ENCODE measurements at regions not wholly inside any gene's neighbourhood (a gene's known extent, or its start where the extent isn't known, plus 50 kb on each side); places are given as distances from the start of the nearest gene placed in this dataset.

DNA sequence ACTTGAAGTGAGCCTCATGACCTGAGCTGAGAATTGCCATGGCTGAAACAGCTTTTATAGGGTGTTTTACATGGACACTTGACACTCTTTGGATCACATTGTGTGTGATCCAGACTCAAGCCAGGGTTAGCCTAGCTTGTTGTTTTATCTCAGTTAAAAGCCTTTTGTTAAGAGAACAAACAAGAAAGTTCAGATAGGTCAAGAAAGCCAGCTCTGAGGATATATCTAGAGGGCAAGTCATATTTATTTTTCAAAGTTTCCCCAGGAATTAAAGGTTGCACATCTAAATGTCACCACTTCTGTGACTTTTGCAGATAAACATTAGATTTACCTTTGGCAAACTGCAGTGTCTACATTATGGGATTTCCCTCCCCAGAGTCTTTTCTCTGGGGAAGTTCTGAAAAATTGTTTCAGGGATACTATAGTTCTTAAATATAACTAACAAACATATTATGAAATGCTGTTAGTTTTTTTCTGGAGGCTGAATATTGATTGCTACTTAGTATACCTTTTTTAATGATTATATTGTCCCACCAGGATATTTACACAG, 134.5 kb downstream of the C9orf152 start:
- no peaks in the 10 kb centered on the region for H3K27me3 ChIP-seq (ENCODE audit: control insufficient read depth in 1 of 2, insufficient read depth in 2 of 2, low read length in 2 of 2)
- H3K4me3 ChIP-seq (ENCODE audit: low read depth in 1 of 2, low read length in 2 of 2), result no peak overlapping the region
- H3K36me3 ChIP-seq (ENCODE audit: insufficient read depth, low read length), result no peaks in the 10 kb centered on the region
- no peak overlapping the region for H3K27ac ChIP-seq (ENCODE audit: low read depth, low read length)
- peaks cover 8% of the 10 kb centered on the region for H3K4me1 ChIP-seq (ENCODE audit: insufficient read depth, low read length)
- no peak overlapping the region for H3K9ac ChIP-seq (ENCODE audit: low read length)
- H3K9me3 ChIP-seq (ENCODE audit: low read length), result no peaks in the 10 kb centered on the region

DNA sequence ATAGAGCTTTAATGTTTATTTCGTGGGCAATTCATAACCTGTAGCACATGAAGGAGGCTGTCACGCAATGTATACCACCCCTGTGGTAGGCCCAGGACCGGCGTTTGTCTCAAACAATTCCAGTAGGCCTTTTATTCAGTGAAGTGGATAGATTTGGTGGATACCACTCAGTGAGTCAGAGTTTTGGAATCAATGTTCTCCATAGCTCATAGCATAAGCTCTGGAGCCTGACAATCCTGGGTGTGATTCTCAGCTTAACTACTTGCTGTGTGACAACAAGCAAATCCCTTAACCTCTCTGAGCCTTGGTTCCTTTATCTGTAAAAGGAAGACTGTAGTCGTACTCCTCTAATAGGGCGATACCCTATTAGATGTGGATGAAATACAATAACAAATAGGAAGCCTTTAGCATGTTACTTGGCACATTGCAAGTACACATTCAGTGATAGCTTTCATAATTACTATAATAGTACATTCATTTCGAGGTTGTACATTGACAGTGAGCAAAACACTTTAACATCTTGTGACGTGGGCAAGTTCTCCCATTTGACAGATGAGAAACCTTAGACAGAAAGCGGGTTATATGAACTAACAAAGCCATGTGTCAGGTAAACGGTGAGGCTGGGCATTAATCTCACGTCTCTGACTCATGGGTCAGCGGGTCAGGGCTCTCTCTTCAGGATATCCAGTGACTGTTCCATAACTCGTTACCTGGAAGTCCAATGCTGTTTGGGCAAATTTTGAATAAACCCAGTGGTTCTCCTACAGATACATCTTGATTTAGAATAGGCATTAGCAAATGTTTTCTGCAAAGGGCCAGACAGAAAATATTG, 130.8 kb downstream of the C9orf152 start:
- Histone ChIP-seq H3K27ac (ENCODE audit: low read depth, low read length) (no peak overlapping the region), H3K9ac (ENCODE audit: low read length) (no peak overlapping the region), H3K9me3 (ENCODE audit: low read length) (no peaks in the 10 kb centered on the region), H3K4me1 (ENCODE audit: insufficient read depth, low read length) (peaks cover 12% of the 10 kb centered on the region), H3K36me3 (ENCODE audit: insufficient read depth, low read length) (no peaks in the 10 kb centered on the region), H3K4me3 (ENCODE audit: low read depth in 1 of 2, low read length in 2 of 2) (no peak overlapping the region), H3K27me3 (ENCODE audit: control insufficient read depth in 1 of 2, insufficient read depth in 2 of 2, low read length in 2 of 2) (no peaks in the 10 kb centered on the region)

DNA sequence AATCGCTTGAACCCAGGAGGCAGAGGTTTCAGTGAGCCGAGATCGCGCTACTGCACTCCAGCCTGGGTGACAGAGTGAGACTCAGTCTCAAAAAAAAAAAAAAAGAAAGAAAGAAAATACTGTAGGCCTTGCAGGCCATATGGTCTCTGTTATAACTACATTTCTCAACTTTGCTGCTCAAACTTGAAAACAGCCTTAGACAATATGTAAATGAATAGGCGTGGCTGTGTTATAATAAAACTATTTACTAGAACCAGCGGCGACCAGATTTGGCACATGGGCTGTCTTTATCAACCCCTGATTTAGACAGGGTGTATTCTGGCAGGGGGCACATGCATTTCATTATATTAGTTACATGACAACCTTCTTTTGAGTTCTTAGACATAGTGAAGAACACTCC, 130.0 kb downstream of the C9orf152 start:
- Histone ChIP-seq H3K9me3 (ENCODE audit: low read length) (no peaks in the 10 kb centered on the region), H3K9ac (ENCODE audit: low read length) (no peak overlapping the region), H3K36me3 (ENCODE audit: insufficient read depth, low read length) (no peaks in the 10 kb centered on the region), H3K27ac (ENCODE audit: low read depth, low read length) (no peak overlapping the region), H3K4me1 (ENCODE audit: insufficient read depth, low read length) (peaks cover 12% of the 10 kb centered on the region), H3K27me3 (ENCODE audit: control insufficient read depth in 1 of 2, insufficient read depth in 2 of 2, low read length in 2 of 2) (no peaks in the 10 kb centered on the region), H3K4me3 (ENCODE audit: low read depth in 1 of 2, low read length in 2 of 2) (no peak overlapping the region)

DNA sequence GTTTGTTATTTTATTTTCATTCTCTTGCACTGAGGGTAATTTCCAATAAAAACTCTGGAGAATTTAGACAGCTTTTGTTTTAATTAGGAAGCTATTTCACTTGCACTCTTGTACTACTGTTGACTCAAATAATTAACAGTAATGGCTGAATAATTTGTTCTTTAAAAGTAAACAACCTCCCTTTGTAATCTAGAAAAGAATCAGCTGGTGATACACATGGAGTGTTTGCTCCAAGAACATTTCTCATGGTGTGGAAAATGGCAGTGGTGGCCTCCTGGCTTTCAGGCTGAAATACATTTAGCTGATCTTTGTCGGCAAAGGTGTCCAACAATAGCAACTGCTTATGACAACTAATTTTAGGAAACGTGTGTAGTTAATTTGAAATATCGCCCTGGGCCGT, 129.4 kb downstream of the C9orf152 start:
- Histone ChIP-seq H3K27me3 (ENCODE audit: control insufficient read depth in 1 of 2, insufficient read depth in 2 of 2, low read length in 2 of 2) (no peaks in the 10 kb centered on the region), H3K4me1 (ENCODE audit: insufficient read depth, low read length) (peaks cover 13% of the 10 kb centered on the region), H3K27ac (ENCODE audit: low read depth, low read length) (no peak overlapping the region), H3K4me3 (ENCODE audit: low read depth in 1 of 2, low read length in 2 of 2) (no peak overlapping the region), H3K36me3 (ENCODE audit: insufficient read depth, low read length) (no peaks in the 10 kb centered on the region), H3K9ac (ENCODE audit: low read length) (no peak overlapping the region), H3K9me3 (ENCODE audit: low read length) (no peaks in the 10 kb centered on the region)

DNA sequence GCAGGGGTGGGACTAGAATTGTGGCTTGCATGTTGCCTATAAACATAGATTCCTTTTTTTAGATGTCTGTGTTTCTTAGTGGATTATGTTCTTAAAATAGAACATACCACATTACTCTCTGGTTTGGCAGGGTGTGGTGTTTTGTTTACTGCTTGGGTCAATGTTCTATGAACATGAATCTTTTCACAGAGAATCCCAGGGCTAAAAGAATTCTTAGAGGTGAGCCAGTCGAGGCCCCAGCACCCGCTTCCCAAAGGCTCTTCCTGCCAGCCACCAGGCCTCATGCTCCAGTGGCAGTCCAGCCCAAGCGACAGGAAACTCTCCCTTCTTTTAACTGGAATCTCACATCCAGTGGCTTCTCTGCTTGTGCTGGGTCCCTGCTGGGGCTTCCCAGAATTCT, 126.6 kb downstream of the C9orf152 start:
- no peak overlapping the region for H3K9ac ChIP-seq (ENCODE audit: low read length)
- H3K36me3 ChIP-seq (ENCODE audit: insufficient read depth, low read length), result no peaks in the 10 kb centered on the region
- H3K4me1 ChIP-seq (ENCODE audit: insufficient read depth, low read length), result peaks cover 16% of the 10 kb centered on the region
- no peak overlapping the region for H3K27ac ChIP-seq (ENCODE audit: low read depth, low read length)
- no peaks in the 10 kb centered on the region for H3K9me3 ChIP-seq (ENCODE audit: low read length)
- no peaks in the 10 kb centered on the region for H3K27me3 ChIP-seq (ENCODE audit: control insufficient read depth in 1 of 2, insufficient read depth in 2 of 2, low read length in 2 of 2)
- no peak overlapping the region for H3K4me3 ChIP-seq (ENCODE audit: low read depth in 1 of 2, low read length in 2 of 2)

DNA sequence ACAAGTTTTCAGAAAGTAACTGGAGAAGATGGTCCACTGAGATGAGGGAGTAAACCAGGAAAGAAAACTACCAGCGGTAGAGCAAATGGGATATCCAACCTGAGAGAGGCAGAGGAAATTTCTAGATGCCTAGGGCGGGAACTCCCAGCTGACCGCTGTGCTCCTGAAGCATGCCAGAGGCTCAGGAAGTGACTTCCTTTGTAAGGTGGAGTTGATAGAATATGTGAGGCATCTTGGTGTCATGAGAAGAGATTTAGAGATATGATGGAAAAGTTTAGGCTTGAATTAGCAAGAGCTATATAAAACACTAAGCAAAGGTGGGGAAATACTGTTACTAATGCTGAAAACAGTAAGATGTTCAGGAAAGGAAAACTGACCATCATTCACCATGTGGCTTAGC, 124.1 kb downstream of the C9orf152 start:
- Histone ChIP-seq H3K4me3 (ENCODE audit: low read depth in 1 of 2, low read length in 2 of 2) (no peak overlapping the region), H3K4me1 (ENCODE audit: insufficient read depth, low read length) (peaks cover 16% of the 10 kb centered on the region), H3K36me3 (ENCODE audit: insufficient read depth, low read length) (no peaks in the 10 kb centered on the region), H3K27me3 (ENCODE audit: control insufficient read depth in 1 of 2, insufficient read depth in 2 of 2, low read length in 2 of 2) (no peaks in the 10 kb centered on the region), H3K9me3 (ENCODE audit: low read length) (no peaks in the 10 kb centered on the region), H3K27ac (ENCODE audit: low read depth, low read length) (no peak overlapping the region), H3K9ac (ENCODE audit: low read length) (no peak overlapping the region)

DNA sequence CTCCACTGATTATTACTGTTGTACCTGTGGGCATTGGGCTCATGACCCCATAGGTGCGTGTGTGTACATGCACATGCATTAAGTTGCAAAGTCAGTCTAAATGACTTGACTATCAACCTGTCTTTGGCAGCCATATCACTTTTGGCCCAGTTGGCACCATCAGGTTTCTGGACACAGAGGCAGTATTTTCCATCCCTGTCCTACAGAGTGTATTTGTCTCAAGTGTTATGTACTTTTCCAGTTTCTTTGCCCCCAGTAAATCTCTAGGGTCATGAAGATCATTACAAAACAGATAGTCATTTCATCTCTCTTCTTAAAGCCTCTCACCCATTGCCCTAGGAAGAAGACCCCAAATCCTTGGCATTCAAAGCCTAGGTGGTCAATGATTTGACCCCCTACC, 121.4 kb downstream of the C9orf152 start:
- Histone ChIP-seq H3K9me3 (ENCODE audit: low read length) (no peaks in the 10 kb centered on the region), H3K27me3 (ENCODE audit: control insufficient read depth in 1 of 2, insufficient read depth in 2 of 2, low read length in 2 of 2) (no peaks in the 10 kb centered on the region), H3K4me3 (ENCODE audit: low read depth in 1 of 2, low read length in 2 of 2) (no peak overlapping the region), H3K36me3 (ENCODE audit: insufficient read depth, low read length) (no peaks in the 10 kb centered on the region), H3K9ac (ENCODE audit: low read length) (no peak overlapping the region), H3K27ac (ENCODE audit: low read depth, low read length) (no peak overlapping the region), H3K4me1 (ENCODE audit: insufficient read depth, low read length) (peaks cover 9% of the 10 kb centered on the region)

DNA sequence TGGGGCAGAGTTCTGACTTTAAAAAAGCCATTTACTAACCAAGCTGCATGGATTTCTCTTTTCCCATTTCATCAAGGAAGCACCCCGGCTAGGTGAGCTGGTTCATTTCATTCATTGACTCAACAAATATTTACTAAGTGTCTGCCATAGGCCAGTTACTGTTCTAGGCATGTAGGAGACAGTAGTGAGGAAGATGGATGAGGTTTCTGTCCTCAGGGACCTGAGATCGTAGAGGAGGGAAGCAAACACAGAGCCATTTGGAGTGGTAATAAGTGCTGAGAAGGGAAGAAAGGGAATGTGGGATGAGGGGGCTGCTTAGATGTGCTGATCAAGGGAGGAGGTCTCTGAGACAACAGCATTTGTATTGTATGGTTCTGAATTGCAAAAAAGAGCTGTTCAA, 120.4 kb downstream of the C9orf152 start:
- H3K9me3 ChIP-seq (ENCODE audit: low read length), result no peaks in the 10 kb centered on the region
- no peak overlapping the region for H3K27ac ChIP-seq (ENCODE audit: low read depth, low read length)
- H3K36me3 ChIP-seq (ENCODE audit: insufficient read depth, low read length), result no peaks in the 10 kb centered on the region
- H3K4me3 ChIP-seq (ENCODE audit: low read depth in 1 of 2, low read length in 2 of 2), result no peak overlapping the region
- no peaks in the 10 kb centered on the region for H3K27me3 ChIP-seq (ENCODE audit: control insufficient read depth in 1 of 2, insufficient read depth in 2 of 2, low read length in 2 of 2)
- no peak overlapping the region for H3K9ac ChIP-seq (ENCODE audit: low read length)
- peaks cover 4% of the 10 kb centered on the region for H3K4me1 ChIP-seq (ENCODE audit: insufficient read depth, low read length)

DNA sequence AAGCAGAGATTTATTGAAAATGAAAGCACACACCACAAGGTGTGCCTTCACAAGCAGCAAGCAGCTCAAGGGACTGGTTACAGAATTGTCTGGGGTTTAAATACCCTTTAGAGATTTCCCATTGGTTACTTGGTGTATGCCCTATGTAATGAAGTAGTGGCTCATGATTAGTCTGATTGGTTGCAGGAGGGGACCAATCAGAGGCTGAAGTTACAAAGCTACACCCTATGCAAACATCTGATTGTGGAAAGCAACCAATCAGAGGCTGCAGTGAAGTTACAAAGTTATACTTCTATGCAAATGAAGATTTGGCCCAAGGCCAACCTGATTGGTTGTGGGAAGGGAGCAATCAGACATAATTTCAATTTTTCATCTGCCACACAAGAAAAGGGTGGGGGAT, 119.9 kb downstream of the C9orf152 start:
- no peaks in the 10 kb centered on the region for H3K9me3 ChIP-seq (ENCODE audit: low read length)
- no peaks in the 10 kb centered on the region for H3K36me3 ChIP-seq (ENCODE audit: insufficient read depth, low read length)
- H3K4me3 ChIP-seq (ENCODE audit: low read depth in 1 of 2, low read length in 2 of 2), result no peak overlapping the region
- no peaks in the 10 kb centered on the region for H3K27me3 ChIP-seq (ENCODE audit: control insufficient read depth in 1 of 2, insufficient read depth in 2 of 2, low read length in 2 of 2)
- no peak overlapping the region for H3K27ac ChIP-seq (ENCODE audit: low read depth, low read length)
- H3K9ac ChIP-seq (ENCODE audit: low read length), result no peak overlapping the region
- peaks cover 4% of the 10 kb centered on the region for H3K4me1 ChIP-seq (ENCODE audit: insufficient read depth, low read length)

DNA sequence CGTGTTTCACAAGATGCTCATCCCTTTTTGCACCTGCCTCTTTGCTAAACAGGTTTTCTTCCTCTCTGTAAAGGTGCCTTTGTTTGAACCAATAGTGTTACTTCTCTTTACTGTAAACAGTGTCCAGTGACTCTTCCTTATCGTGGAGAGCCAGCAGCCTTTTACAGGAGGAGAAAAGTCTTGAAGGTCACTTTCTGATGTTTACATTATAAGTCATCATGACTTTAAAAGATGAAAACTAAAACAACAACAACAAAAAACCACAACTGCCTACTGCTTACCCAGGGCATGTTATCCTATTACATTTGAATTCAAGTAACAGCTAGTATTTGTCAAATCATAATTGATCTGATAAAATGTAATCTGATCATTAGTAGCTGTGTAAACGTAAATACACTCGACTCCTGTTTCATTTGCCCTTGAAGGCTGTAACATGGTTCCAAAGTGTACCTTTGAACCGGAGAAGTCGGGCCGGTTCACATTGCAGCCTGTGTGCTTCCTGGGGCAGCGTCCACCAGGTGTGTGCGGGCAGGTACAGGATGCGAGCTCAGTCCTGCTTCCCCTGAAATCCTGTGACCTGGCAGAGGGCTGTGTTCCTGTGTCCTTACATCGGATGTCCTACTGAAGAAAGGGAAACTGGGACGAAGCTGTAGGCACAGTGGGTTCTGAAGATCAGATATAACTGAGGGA, 118.1 kb downstream of the C9orf152 start:
- Histone ChIP-seq H3K9ac (ENCODE audit: low read length) (no peak overlapping the region), H3K27ac (ENCODE audit: low read depth, low read length) (no peak overlapping the region), H3K27me3 (ENCODE audit: control insufficient read depth in 1 of 2, insufficient read depth in 2 of 2, low read length in 2 of 2) (no peaks in the 10 kb centered on the region), H3K4me3 (ENCODE audit: low read depth in 1 of 2, low read length in 2 of 2) (no peak overlapping the region), H3K9me3 (ENCODE audit: low read length) (no peaks in the 10 kb centered on the region), H3K36me3 (ENCODE audit: insufficient read depth, low read length) (no peaks in the 10 kb centered on the region), H3K4me1 (ENCODE audit: insufficient read depth, low read length) (no peaks in the 10 kb centered on the region)

DNA sequence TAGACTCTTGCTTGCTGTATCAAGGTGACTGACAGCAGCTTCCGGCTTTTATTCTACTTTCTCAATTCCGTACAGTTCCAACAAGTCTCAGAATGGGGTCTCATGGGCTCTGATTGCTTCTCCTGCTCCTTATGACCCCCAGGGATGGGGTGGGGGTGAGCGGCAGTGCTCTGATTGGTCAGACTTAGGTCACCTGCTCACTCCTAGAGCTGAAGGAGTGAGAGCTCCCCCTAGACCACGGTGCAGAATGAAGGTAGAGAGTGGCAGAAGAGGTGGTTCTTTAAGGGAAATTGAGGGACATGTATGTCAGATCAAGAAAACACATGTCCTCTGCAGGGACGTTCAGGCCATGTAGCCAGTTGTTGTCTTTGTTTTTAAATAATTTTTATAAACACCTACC, 115.2 kb downstream of the C9orf152 start:
- Histone ChIP-seq H3K9me3 (ENCODE audit: low read length) (no peaks in the 10 kb centered on the region), H3K4me1 (ENCODE audit: insufficient read depth, low read length) (no peaks in the 10 kb centered on the region), H3K27ac (ENCODE audit: low read depth, low read length) (no peak overlapping the region), H3K4me3 (ENCODE audit: low read depth in 1 of 2, low read length in 2 of 2) (no peak overlapping the region), H3K27me3 (ENCODE audit: control insufficient read depth in 1 of 2, insufficient read depth in 2 of 2, low read length in 2 of 2) (no peaks in the 10 kb centered on the region), H3K36me3 (ENCODE audit: insufficient read depth, low read length) (no peaks in the 10 kb centered on the region), H3K9ac (ENCODE audit: low read length) (no peak overlapping the region)
